GM19035 (cell line): ENCODE measurements at regions not wholly inside any gene's neighbourhood (a gene's known extent, or its start where the extent isn't known, plus 50 kb on each side); places are given as distances from the start of the nearest gene placed in this dataset.
"Not testable (repeated sequence)": the region's sequence is repeated elsewhere in the genome, so short reads cannot be mapped to it uniquely, and the experiment has no call there.

Experiments
- ATAC-seq: cut with Tn5 transposase; IDR thresholded peaks from one replicate; pipeline ENCODE4 v1.9.1; 2021; ENCODE audit not compliant: unreplicated experiment

DNA sequence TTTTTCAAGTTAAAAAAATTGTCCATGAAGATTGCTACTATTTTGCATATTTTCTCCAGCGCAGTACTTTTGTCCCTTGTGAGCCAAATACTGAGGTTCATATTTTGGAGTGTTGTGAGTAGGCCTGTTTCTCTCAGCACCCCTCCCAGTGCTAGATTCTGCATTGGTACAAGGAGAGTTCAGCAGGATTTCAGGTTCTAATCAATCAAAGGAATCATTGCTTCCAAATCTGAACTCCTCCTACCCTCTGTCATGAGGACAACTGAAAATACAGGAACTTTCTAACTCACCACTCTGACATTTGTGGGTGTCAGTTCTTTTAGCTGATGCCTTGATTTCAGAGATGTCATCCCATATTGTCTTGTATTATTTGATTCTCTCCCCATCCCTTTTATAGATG, 299.9 kb downstream of the FZD1 start:
- no peak for ATAC-seq

DNA sequence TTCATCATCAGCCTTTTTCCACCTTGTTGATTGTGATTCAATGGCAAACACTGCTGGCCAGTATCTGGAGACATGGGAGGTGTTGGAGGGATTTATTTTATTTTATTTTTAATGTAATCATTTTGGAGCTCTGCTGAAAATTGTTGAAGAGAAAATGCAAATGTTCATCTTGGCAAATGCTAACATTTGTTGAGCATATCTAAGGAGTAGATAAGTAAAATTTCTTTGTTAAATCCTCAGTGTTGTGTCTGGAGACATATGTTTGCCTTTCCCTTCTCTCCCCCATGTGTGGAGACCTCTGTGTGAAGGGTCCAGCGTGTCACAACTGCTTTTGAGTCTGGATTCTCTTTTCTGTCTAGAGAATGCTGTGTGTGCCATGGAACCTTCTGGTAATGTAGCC, 300.3 kb downstream of the FZD1 start:
- no peak for ATAC-seq

DNA sequence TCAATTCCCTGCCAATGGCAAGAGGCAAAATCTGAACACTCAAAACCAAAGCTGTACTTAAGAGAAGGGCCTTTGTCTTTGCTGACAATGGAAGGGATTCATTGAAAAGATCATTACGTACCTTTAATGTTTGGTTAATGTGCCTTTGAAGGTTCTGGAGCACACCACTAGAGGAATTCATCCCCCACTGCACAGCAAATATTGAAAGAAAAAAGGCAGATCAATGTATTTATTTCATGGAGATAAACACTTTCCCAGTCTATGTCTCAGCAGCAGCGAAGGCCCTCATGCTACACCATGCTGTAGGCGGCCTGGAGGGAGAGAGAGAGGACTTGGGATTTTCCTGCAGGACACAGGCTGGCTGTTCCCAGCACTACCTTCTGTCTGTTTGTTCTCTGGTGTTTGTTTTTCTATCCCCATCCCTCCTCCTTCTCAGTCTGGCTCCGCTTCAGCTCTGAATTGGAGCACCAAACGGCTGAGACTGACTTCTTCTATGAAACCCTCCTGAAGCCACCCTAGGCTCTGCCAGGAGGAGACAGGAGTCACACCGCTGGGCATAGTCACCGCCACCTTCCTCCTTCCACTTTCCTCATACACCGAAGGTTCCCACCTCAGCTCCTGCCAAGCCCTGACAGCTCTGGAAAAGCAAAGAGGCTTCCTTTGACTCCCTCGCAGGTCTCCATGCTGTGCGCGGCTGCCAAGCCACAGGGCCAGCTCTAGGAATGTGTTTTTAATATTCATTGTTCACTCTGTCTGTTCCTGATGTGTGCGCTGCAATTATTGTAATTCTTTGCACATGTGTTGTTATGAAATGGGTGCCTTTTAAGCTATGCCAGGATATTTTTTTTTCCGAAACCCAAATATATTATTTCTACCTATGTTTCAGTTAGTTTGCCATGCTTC, 301.5 kb downstream of the FZD1 start:
- no peak for ATAC-seq

DNA sequence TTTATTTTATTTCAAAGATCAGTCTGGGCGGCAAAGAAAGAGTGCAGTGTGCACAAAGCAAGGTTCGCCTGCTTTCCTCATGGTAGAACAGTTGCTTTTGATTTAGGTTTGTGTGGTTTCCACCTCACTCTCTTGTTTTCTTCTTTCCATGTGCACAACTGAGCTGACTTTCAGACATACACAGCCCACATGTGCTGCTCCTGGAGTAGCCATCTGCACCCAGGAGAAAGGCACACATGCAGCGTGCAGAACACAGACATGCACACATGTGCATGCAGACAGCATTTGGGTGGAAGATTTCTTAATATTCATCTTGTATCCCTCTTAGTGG, 302.1 kb downstream of the FZD1 start:
- ATAC-seq, result no peak

DNA sequence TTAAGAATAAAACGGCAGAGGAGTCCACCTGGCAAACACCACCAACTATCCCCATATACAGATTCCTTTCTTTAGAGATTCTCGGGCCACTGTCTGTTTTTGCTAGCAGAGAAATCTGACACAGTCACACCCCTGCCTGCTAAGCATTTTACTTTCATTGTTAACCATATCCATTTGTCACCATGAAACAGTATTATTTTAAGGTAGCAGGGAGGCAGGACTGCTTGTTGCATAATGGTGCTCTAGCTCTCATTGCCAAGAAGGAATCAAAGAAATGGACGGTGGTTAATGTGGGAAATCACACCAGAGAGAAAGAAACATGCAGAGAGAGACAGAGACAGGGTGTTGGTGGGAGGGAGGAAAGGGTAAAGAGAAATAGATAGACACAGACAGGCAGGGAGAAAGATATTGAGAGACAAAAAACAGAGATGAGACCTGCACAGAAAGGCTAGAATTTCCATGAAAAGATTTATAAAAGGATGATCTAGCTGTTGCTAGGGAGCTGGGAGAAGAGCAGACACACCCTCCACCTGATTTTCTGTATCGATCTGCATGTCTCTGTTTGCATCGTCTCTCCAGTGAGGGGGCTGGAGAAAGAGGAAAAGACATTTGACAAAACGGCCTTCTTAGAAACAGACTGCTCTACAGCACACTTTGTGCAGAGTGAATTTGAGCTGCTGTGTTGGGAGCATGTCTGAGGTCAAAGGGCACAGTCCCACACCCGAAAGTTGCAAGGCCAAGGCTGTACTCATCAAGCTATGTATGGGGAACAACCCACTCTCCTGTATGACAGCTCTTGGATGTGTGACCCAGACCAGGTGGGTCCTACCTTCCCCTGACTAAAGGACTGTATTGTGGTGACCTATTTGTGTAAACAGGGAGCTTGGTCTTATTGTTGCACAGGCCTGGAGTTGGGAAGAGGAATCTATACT, 303.1 kb downstream of the FZD1 start:
- ATAC-seq, result no peak

DNA sequence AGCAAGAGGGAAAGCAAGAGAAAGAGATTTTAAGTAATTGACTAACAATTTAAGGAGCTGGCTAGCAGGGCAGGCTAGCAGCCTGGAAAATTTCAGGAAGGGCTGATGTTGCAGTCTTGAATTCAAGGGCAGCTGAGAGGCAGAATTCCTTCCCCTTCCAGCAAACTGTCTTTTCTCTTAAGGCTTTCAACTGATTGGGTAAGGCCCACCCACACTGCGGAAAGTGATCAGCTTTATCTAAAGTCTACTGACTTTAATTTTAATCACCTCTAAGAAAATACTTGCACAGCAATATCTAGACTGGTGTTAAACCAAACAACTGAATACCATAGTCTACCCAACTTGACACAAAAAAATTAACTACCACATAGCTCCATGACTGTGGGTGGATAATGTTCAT, 303.9 kb downstream of the FZD1 start:
- no peak for ATAC-seq

DNA sequence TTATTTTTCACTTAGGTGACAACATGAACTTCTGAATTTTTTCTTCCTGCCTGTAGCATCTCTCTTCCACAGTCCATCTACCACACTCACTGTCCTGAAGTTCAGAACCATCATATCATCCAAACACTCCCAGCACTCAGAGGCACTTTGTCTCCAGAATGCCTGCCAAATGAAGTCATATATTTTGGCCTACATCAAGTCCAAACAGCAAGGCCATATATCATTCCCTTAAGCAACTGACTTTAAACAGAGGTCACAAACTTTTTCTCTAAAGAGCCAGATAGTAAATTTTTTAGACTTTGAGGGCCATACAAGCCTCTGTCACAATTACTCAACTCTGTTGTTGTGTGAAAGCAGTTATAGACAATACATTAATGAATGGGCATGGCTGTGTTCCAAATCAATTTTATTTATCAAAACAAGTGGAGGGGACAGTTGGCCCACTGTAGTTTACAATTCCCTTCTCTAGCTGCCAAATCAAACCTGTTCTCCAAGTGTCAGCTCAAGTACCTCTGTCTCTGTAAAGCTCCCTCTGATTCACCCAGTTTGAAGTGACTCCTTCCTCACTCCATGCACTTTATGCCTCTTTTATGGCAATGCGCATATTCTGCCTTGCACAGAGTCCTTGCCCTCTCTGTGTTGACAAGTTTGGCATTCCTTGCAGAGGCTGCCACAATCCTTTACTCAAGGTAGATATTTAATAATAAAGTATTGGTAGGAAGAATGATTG, 305.7 kb downstream of the FZD1 start:
- ATAC-seq, result no peak

DNA sequence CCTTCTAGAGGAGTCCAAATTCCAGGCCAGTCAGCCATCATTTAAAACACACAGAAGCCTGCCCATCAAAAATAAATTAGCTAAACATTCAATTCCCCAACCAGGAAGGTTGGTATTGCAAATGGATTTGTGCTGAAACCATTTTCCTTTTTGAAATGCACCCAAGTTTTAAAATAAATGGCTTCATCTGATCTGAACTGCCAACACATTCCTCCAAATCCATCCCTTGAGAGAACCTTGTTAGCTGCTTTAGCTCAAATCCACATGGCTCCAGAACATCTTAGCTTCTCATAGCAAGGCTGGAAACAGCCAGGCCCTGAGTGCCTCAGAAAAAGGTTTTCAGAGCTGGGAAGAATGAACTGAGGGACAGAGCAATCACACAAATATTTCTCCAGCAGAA, 306.3 kb downstream of the FZD1 start:
- ATAC-seq, result no peak

DNA sequence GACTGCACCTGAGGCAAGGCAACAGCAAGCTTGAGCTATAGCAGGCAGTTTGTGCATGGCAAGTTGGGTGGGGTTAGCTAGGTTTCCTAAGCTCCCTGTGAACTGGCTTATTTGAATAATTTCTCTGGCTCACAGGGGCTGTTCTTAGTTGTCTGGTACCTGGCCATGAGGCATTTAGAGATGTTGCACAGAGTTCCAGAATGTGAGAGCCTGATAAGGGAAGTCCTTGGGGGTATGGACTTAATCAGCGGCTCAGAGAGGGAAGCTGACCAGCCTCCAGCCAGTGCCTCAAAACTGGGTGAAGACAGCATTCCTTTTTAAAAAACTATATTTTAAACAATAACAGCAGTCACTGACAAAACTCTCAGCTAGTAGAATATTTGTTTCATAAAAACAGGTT, 307.4 kb downstream of the FZD1 start:
- ATAC-seq, result no peak

DNA sequence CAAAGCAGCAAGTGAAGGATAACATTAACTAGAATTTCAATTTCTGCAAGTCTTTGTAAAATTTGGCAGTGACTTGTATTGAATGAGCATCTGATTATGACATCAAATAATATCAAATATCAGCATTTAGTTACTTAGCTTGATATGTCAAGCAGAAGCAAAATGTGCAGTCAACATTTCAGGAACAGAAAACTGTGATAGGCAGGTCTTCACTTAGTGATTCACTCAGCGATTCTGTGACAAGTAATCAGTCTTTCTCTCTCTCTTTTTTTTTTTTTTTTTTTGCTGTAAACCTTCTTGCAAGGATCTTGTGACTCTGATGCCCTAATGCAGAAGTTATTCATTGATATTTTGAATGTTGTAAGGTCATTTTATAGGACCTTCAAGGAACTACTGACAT, 307.1 kb downstream of the MTERF1 start:
- no peak for ATAC-seq

DNA sequence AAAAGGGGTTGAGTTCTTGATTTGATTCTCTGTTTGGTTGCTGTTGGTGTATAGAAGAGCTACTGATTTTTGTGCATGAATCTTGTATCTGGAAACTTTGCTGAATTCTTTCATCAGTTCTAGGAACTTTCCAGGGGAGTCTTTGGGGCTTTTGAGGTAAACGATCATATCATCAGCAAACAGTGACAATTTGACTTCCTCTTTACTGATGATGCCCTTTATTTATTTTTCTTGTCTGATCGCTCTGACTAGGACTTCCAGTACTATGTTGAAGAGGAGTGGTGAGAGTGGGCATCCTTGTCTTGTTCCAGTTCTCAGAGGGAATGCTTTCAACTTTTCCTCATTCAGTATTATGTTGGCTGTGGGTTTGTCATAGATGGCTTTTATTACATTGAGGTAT, 304.0 kb downstream of the MTERF1 start:
- ATAC-seq, result not testable (repeated sequence)

DNA sequence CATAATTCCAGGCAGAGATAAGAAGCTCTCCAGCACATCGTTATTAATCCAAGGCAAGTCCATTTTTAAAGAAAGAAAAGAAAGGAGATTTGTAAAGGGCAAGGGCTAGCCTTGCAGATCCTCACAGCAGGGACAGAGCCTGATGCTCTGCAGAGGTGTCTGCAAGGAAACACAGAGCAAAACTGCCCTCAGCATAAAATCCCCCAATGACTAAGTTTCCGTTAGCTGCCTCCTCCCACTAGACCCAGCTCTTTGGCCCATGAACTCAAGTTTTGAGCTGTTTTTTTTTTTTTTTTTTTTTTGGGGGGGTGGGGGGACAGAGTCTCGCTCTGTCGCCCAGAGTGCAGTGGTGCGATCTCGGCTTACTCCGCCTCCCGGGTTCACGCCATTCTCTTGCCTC, 300.7 kb downstream of the MTERF1 start:
- ATAC-seq, result no peak

DNA sequence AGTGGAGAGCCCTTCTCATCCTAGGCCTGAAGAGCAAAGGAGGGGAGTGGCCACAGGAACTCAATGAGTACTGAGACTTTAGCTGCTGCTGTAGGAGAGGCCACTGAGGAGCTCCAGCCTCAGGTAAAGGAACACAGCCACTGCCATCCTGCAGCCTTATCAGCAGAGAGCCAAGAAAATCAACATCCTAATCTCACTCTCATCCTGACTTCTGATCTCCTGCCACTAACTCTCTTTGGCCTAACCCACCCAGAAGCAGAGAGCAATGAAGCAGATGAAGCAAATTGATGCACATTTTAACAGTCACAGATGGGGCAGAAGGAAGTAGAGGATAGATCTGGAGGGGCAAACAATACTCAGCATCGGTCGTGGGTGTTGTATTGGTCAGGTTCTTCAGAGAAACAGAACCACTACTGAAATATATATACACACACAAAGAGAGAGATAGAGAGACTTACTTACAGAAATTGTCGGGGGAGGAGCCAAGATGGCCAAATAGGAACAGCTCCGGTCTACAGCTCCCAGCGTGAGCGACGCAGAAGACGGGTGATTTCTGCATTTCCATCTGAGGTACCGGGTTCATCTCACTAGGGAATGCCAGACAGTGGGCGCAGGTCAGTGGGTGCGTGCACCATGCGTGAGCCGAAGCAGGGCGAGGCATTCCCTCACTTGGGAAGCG, 297.6 kb downstream of the MTERF1 start:
- ATAC-seq, result no peak

DNA sequence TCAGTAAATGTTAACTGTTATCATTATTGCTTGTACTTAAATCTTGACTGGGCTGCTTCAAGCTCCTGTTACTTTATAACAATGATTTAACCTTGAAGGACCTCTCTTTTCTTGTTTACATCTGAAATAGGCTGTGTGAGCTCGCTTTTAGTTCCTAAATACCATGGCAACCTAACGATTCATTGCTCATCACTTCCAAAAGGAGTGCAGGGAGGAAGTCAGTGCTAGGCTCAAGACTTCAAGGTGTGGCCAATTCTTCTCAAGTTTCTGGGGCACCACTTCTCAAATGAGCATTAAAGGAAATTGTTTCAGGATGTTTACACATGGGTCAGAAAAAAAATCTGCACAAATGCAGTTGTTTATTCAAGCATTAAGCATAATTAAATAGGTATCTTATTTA, 284.2 kb downstream of the MTERF1 start:
- ATAC-seq, result no peak

DNA sequence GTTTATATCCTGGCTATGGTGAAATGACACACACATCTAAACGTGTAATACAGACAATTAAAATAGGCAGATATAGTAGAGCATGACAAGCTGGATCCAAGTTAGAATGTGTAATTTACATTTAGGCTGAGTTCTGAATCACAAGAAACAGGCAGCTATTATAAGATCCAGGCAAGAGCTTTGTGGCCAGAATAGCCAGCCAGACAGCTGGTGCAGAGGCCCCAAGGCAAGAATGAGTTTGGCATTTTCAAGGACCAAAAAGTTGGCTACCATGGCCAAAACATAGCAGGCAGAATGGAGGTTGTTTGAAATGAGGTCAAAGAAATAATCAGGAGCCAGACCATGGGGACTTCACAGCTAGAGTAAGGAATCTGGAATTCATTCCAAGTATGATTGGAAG, 281.7 kb downstream of the MTERF1 start:
- ATAC-seq, result no peak

DNA sequence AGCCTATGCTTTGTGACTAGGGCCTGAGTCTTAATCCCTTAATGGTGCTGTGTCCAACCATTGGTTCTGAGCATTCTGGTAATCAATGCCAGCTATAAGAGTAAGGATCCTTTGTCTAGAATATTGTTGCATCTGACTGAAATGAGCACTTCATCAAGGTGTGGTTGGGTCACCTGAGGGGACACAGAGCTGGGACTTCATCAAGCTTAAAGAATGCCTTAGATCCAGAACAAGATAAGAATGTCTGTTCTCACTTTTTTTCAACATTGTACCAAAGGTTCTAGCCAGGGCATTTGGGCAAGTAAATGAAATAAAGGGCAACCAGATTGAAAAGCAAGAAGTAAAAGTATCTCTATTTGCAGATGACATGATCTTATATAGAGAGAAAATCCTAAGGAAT, 280.4 kb downstream of the MTERF1 start:
- no peak for ATAC-seq

DNA sequence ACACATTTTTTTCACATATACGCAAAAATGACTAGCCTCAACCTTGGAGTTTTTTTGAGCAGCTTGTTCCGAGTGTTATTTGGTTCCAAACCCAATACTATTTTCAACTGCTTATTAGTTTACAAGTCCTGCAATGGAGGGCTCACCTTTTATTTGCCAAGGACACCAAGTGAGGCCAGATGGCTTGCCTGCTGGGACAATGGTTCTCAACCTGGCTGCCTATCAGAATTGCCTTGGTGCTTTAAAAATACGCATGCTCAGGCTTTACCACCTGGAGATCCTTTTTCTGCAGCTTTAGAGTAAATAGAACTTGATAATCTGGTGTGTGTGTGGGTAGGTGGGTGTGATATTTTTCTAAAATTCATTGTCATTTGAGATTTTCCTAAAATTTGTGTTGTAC, 276.8 kb downstream of the MTERF1 start:
- no peak for ATAC-seq

DNA sequence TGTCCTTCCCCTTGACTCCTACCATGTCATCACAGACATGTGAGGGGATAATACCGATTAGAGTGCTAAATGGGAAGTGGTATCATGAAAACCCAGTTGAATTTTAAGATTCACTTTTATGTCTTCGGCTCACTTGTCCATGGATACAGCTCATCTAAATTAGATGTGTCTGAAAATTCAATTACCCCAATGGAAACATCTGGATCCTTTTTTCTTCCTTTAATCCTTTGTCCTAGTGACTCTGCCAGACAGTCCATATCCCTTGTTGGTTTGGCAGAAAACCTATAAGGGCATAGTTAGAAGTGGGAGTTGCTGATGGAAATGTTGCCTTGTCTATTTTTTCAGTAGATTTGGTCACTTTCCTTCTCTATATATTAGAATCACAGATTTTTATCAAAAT, 271.9 kb downstream of the MTERF1 start:
- ATAC-seq, result no peak

DNA sequence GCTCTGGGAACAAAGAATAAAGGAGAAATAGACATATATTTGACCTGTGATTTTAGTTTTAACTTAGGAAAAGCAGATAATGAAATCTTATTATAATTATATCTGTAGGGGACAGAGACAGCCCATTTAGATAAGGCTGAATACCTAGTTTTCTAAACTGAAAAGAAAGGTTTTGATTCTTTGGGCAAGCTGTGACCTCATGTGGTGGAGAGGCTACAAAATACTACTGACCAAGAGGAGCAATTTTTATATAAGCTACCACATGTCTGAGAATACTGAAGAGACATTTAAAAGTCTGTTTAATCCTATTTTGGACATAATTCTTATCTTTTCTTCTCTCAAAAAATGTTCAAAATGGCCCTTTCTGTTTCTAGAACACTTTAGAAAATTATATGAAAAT, 271.0 kb downstream of the MTERF1 start:
- ATAC-seq, result no peak

DNA sequence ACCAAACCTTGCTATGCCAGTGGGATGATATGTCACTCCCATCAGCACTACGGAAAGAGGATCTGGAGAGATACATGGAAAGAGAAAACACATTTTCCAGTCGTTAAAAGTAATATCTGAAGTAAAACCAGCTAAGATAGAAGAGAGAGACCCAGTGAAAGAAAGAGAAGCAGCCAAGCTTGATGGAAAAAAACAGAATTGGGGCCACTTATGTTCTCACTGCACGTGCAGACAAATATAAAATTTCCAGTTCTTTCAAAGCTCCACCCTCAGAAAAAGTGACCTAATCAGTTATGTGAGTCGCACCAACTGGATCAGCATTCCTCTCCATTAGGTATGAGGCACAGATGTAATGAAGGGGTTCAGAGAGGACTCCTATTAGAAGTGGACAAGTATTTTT, 266.1 kb downstream of the MTERF1 start:
- ATAC-seq, result no peak
